ENCODE measurements at regions not wholly inside any gene's neighbourhood (a gene's known extent, or its start where the extent isn't known, plus 50 kb on each side); places are given as distances from the start of the nearest gene placed in this dataset.

DNA sequence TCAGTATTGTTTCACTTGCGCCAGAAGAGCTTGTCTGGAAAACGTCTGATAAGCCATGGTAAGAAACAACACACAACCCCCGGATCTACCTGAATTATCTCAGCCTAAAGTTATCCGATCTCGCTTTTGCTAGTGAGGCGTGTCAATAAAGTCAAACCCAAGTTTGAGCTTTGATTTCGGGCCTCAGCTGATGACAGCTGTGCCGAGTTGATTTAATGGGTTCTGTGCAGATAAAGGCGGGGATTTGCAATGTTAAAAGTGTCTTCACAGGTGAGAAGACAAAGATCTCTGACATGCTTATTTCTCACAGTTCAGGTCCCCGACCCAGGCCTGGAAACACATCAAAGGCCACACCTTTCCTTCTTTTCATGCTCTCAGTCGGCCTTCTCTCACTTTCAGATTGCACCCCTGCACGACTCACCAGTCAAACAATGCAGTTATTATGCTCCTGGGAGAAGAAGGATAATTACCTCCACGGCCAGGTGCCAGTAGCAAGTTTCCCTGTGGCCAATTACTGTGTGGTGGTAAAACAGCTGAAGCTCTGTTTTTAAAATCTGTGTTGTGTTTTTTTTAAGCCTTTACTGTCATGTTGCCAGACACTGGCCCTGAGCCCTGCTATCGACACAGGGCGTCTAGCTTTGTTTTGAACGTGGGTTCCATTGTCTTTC, 245.3 kb upstream of the RUNX1 start:
- Histone ChIP-seq H3K4me3 (ENCODE audit: low read length in 2 of 2) (no peak overlapping the region), H3K27ac (ENCODE audit: low read length) (no peak overlapping the region), H3K36me3 (ENCODE audit: control insufficient read depth in 2 of 2, insufficient read depth in 2 of 2, low read length in 2 of 2) (no peaks in the 10 kb centered on the region), H3K9me3 (ENCODE audit: control insufficient read depth in 2 of 2, low read length in 2 of 2) (no peaks in the 10 kb centered on the region), H3K27me3 (ENCODE audit: control insufficient read depth in 1 of 2, insufficient read depth in 2 of 2, low read length in 2 of 2) (no peaks in the 10 kb centered on the region), H3K9ac (ENCODE audit: low read length in 2 of 2) (no peak overlapping the region), H3K4me1 (ENCODE audit: control insufficient read depth, insufficient read depth, low read length) (peaks cover 5% of the 10 kb centered on the region)

GRCh38 chr21:35291973-35292627, 243.0 kb upstream of the RUNX1 start:
- H3K27me3 ChIP-seq (ENCODE audit: control insufficient read depth in 1 of 2, insufficient read depth in 2 of 2, low read length in 2 of 2), result no peaks in the 10 kb centered on the region
- H3K27ac ChIP-seq (ENCODE audit: low read length), result no peak overlapping the region
- H3K9ac ChIP-seq (ENCODE audit: low read length in 2 of 2), result no peak overlapping the region
- H3K4me1 ChIP-seq (ENCODE audit: control insufficient read depth, insufficient read depth, low read length), result peaks cover 5% of the 10 kb centered on the region
- peaks cover 0 to 6% of the 10 kb centered on the region in 2 donors for H3K9me3 ChIP-seq (ENCODE audit: control insufficient read depth in 2 of 2, low read length in 2 of 2)
- no peaks in the 10 kb centered on the region for H3K36me3 ChIP-seq (ENCODE audit: control insufficient read depth in 2 of 2, insufficient read depth in 2 of 2, low read length in 2 of 2)
- no peak overlapping the region for H3K4me3 ChIP-seq (ENCODE audit: low read length in 2 of 2)

- no peak overlapping the region for H3K4me3 ChIP-seq (ENCODE audit: low read length in 2 of 2)
- peaks cover 0 to 6% of the 10 kb centered on the region in 2 donors for H3K9me3 ChIP-seq (ENCODE audit: control insufficient read depth in 2 of 2, low read length in 2 of 2)
- no peak overlapping the region for H3K9ac ChIP-seq (ENCODE audit: low read length in 2 of 2)
- no peaks in the 10 kb centered on the region for H3K36me3 ChIP-seq (ENCODE audit: control insufficient read depth in 2 of 2, insufficient read depth in 2 of 2, low read length in 2 of 2)
- H3K27ac ChIP-seq (ENCODE audit: low read length), result no peak overlapping the region
- no peaks in the 10 kb centered on the region for H3K27me3 ChIP-seq (ENCODE audit: control insufficient read depth in 1 of 2, insufficient read depth in 2 of 2, low read length in 2 of 2)
- H3K4me1 ChIP-seq (ENCODE audit: control insufficient read depth, insufficient read depth, low read length), result peaks cover 5% of the 10 kb centered on the region
Measured at GRCh38 chr21:35291034-35291433, 241.9 kb upstream of the RUNX1 start.

GRCh38 chr21:35288238-35288637, 239.1 kb upstream of the RUNX1 start:
- H3K4me3 ChIP-seq (ENCODE audit: low read length in 2 of 2), result no peak overlapping the region
- no peaks in the 10 kb centered on the region for H3K36me3 ChIP-seq (ENCODE audit: control insufficient read depth in 2 of 2, insufficient read depth in 2 of 2, low read length in 2 of 2)
- H3K27me3 ChIP-seq (ENCODE audit: control insufficient read depth in 1 of 2, insufficient read depth in 2 of 2, low read length in 2 of 2), result no peaks in the 10 kb centered on the region
- peaks cover 0 to 6% of the 10 kb centered on the region in 2 donors for H3K9me3 ChIP-seq (ENCODE audit: control insufficient read depth in 2 of 2, low read length in 2 of 2)
- no peak overlapping the region for H3K27ac ChIP-seq (ENCODE audit: low read length)
- no peaks in the 10 kb centered on the region for H3K4me1 ChIP-seq (ENCODE audit: control insufficient read depth, insufficient read depth, low read length)
- H3K9ac ChIP-seq (ENCODE audit: low read length in 2 of 2), result no peak overlapping the region

GRCh38 chr21:35284199-35284598, 235.1 kb upstream of the RUNX1 start:
- Histone ChIP-seq H3K9me3 (ENCODE audit: control insufficient read depth in 2 of 2, low read length in 2 of 2) (peaks cover 0 to 6% of the 10 kb centered on the region in 2 donors), H3K4me1 (ENCODE audit: control insufficient read depth, insufficient read depth, low read length) (no peaks in the 10 kb centered on the region), H3K9ac (ENCODE audit: low read length in 2 of 2) (no peak overlapping the region), H3K27ac (ENCODE audit: low read length) (no peak overlapping the region), H3K4me3 (ENCODE audit: low read length in 2 of 2) (no peak overlapping the region), H3K36me3 (ENCODE audit: control insufficient read depth in 2 of 2, insufficient read depth in 2 of 2, low read length in 2 of 2) (no peaks in the 10 kb centered on the region), H3K27me3 (ENCODE audit: control insufficient read depth in 1 of 2, insufficient read depth in 2 of 2, low read length in 2 of 2) (no peaks in the 10 kb centered on the region)

DNA sequence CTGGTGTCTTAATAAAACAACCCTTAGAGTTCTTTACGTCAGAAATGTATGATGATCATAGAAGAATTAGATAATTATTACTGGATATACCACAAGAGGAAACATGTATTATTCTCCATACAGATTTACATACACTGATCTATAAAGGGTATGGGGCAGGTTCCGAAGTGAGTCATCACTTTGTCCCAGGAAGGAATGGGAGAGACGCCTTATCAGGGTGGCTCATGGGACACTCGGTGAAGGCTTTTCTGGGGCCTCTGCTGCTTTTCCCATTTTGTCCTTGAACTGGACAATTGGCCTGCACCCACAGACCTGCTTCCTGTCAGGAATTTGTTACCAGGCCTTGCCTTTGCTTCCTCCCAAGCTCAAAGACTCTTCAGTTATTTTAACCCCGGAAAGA, 233.8 kb upstream of the RUNX1 start:
- no peak overlapping the region for H3K9ac ChIP-seq (ENCODE audit: low read length in 2 of 2)
- no peaks in the 10 kb centered on the region for H3K27me3 ChIP-seq (ENCODE audit: control insufficient read depth in 1 of 2, insufficient read depth in 2 of 2, low read length in 2 of 2)
- peaks cover 3 to 6% of the 10 kb centered on the region in 2 donors for H3K9me3 ChIP-seq (ENCODE audit: control insufficient read depth in 2 of 2, low read length in 2 of 2)
- H3K27ac ChIP-seq (ENCODE audit: low read length), result no peak overlapping the region
- no peaks in the 10 kb centered on the region for H3K36me3 ChIP-seq (ENCODE audit: control insufficient read depth in 2 of 2, insufficient read depth in 2 of 2, low read length in 2 of 2)
- H3K4me3 ChIP-seq (ENCODE audit: low read length in 2 of 2), result no peak overlapping the region
- no peaks in the 10 kb centered on the region for H3K4me1 ChIP-seq (ENCODE audit: control insufficient read depth, insufficient read depth, low read length)

DNA sequence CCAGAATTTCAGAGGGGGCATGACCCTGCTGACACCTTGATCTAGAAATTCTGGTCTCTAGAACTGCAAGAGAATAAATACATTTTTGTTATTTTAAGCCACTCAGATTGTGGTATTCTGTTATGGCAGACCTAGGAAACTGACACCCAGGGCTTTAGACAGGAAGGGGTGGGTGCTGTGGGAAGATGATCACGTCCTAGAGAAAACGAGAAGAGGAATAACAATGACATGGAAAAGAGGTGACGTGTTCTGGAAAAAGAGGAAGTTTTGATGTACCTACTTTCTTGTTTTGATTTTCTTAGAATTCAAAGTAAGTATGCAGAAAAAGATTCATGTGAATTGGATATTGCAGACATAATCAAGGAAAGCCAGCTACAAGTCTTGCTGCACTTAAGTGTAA, 232.9 kb upstream of the RUNX1 start:
- H3K9ac ChIP-seq (ENCODE audit: low read length in 2 of 2), result no peak overlapping the region
- peaks cover 0 to 3% of the 10 kb centered on the region in 2 donors for H3K9me3 ChIP-seq (ENCODE audit: control insufficient read depth in 2 of 2, low read length in 2 of 2)
- H3K27ac ChIP-seq (ENCODE audit: low read length), result no peak overlapping the region
- H3K4me1 ChIP-seq (ENCODE audit: control insufficient read depth, insufficient read depth, low read length), result no peaks in the 10 kb centered on the region
- no peaks in the 10 kb centered on the region for H3K36me3 ChIP-seq (ENCODE audit: control insufficient read depth in 2 of 2, insufficient read depth in 2 of 2, low read length in 2 of 2)
- no peak overlapping the region for H3K4me3 ChIP-seq (ENCODE audit: low read length in 2 of 2)
- H3K27me3 ChIP-seq (ENCODE audit: control insufficient read depth in 1 of 2, insufficient read depth in 2 of 2, low read length in 2 of 2), result no peaks in the 10 kb centered on the region

DNA sequence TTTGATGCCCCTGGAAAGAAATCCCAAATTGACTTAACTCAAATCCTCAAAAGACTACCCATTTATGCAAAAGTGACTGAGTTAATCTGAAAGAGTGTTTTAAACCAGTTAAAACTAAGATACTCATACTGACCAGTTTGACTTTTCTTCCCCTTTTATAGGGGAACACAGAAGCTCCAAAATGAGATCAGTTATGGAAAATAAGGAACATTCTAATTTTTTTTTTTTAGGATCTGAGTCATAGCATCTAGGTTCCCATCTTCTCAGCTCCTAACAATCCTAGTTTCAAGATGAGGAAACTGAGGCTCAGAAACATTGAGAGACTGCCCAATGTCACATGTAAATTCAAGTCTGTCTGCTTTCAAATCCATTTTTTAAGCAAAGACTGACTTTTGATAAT, 231.1 kb upstream of the RUNX1 start:
- peaks cover 0 to 3% of the 10 kb centered on the region in 2 donors for H3K9me3 ChIP-seq (ENCODE audit: control insufficient read depth in 2 of 2, low read length in 2 of 2)
- H3K36me3 ChIP-seq (ENCODE audit: control insufficient read depth in 2 of 2, insufficient read depth in 2 of 2, low read length in 2 of 2), result no peaks in the 10 kb centered on the region

GRCh38 chr21:35275776-35276175, 226.7 kb upstream of the RUNX1 start:
- H3K27ac ChIP-seq (ENCODE audit: low read length), result no peak overlapping the region

More for the DNA sequence above, 231.1 kb upstream of the RUNX1 start:
- no peak overlapping the region for H3K27ac ChIP-seq (ENCODE audit: low read length)
- H3K4me3 ChIP-seq (ENCODE audit: low read length in 2 of 2), result no peak overlapping the region
- H3K4me1 ChIP-seq (ENCODE audit: control insufficient read depth, insufficient read depth, low read length), result no peaks in the 10 kb centered on the region
- H3K9ac ChIP-seq (ENCODE audit: low read length in 2 of 2), result no peak overlapping the region
- no peaks in the 10 kb centered on the region for H3K27me3 ChIP-seq (ENCODE audit: control insufficient read depth in 1 of 2, insufficient read depth in 2 of 2, low read length in 2 of 2)

GRCh38 chr21:35274923-35275322, 225.8 kb upstream of the RUNX1 start:
- no peaks in the 10 kb centered on the region for H3K27me3 ChIP-seq (ENCODE audit: control insufficient read depth in 1 of 2, insufficient read depth in 2 of 2, low read length in 2 of 2)
- H3K9me3 ChIP-seq (ENCODE audit: control insufficient read depth in 2 of 2, low read length in 2 of 2), result peaks cover 0 to 3% of the 10 kb centered on the region in 2 donors
- no peaks in the 10 kb centered on the region for H3K36me3 ChIP-seq (ENCODE audit: control insufficient read depth in 2 of 2, insufficient read depth in 2 of 2, low read length in 2 of 2)
- no peak overlapping the region for H3K27ac ChIP-seq (ENCODE audit: low read length)
- no peaks in the 10 kb centered on the region for H3K4me1 ChIP-seq (ENCODE audit: control insufficient read depth, insufficient read depth, low read length)
- H3K9ac ChIP-seq (ENCODE audit: low read length in 2 of 2), result no peak overlapping the region
- no peak overlapping the region for H3K4me3 ChIP-seq (ENCODE audit: low read length in 2 of 2)

More at GRCh38 chr21:35275776-35276175, 226.7 kb upstream of the RUNX1 start:
- Histone ChIP-seq H3K9ac (ENCODE audit: low read length in 2 of 2) (no peak overlapping the region), H3K36me3 (ENCODE audit: control insufficient read depth in 2 of 2, insufficient read depth in 2 of 2, low read length in 2 of 2) (no peaks in the 10 kb centered on the region), H3K4me3 (ENCODE audit: low read length in 2 of 2) (no peak overlapping the region), H3K9me3 (ENCODE audit: control insufficient read depth in 2 of 2, low read length in 2 of 2) (peaks cover 0 to 3% of the 10 kb centered on the region in 2 donors), H3K4me1 (ENCODE audit: control insufficient read depth, insufficient read depth, low read length) (no peaks in the 10 kb centered on the region), H3K27me3 (ENCODE audit: control insufficient read depth in 1 of 2, insufficient read depth in 2 of 2, low read length in 2 of 2) (no peaks in the 10 kb centered on the region)

- H3K4me3 ChIP-seq (ENCODE audit: low read length in 2 of 2), result no peak overlapping the region
- H3K27ac ChIP-seq (ENCODE audit: low read length), result no peak overlapping the region
- H3K36me3 ChIP-seq (ENCODE audit: control insufficient read depth in 2 of 2, insufficient read depth in 2 of 2, low read length in 2 of 2), result no peaks in the 10 kb centered on the region
- H3K9ac ChIP-seq (ENCODE audit: low read length in 2 of 2), result no peak overlapping the region
- H3K9me3 ChIP-seq (ENCODE audit: control insufficient read depth in 2 of 2, low read length in 2 of 2), result peaks cover 0 to 3% of the 10 kb centered on the region in 2 donors
- H3K4me1 ChIP-seq (ENCODE audit: control insufficient read depth, insufficient read depth, low read length), result no peaks in the 10 kb centered on the region
- no peaks in the 10 kb centered on the region for H3K27me3 ChIP-seq (ENCODE audit: control insufficient read depth in 1 of 2, insufficient read depth in 2 of 2, low read length in 2 of 2)
Measured at GRCh38 chr21:35274090-35274489, 225.0 kb upstream of the RUNX1 start.
